Epithelial cell of esophagus (primary cell): ENCODE measurements at regions not wholly inside any gene's neighbourhood (a gene's known extent, or its start where the extent isn't known, plus 50 kb on each side); places are given as distances from the start of the nearest gene placed in this dataset.

Source experiments
- DNase-seq: peaks from one replicate; pipeline ENCODE4 v3.0.0; 2010; ENCODE audit warnings: low read depth
- H3K4me3 ChIP-seq: 2 replicates; pipeline ENCODE4 v1.5.1; 2011; ENCODE audit warnings: mild to moderate bottlenecking, low read length, control low read depth
- CTCF ChIP-seq: IDR thresholded peaks from 2 replicates; pipeline ENCODE4 v1.5.1; 2011; ENCODE audit warnings: low read depth, mild to moderate bottlenecking, low read length, control low read depth, inconsistent platforms; ENCODE audit not compliant: insufficient read depth; ENCODE audit errors: missing control alignments

GRCh38 chr11:28735511-28735910 is 627.3 kb downstream of the METTL15 start:
- no peak for TF ChIP-seq CTCF
- no peak overlapping the region for H3K4me3 ChIP-seq
- no peak for DNase-seq

- no peak overlapping the region for H3K4me3 ChIP-seq
- TF ChIP-seq CTCF: no peak
Observed at GRCh38 chr11:28730889-28731288, 622.7 kb downstream of the METTL15 start.

GRCh38 chr11:28730336-28730735 is 622.1 kb downstream of the METTL15 start:
- TF ChIP-seq CTCF: no peak
- DNase-seq: peak; percentile 74
- no peak overlapping the region for H3K4me3 ChIP-seq

More at GRCh38 chr11:28730889-28731288, 622.7 kb downstream of the METTL15 start:
- no peak for DNase-seq

- TF ChIP-seq CTCF: no peak
- no peak for DNase-seq
- no peak overlapping the region for H3K4me3 ChIP-seq
Observed at GRCh38 chr11:28729339-28729738, 621.2 kb downstream of the METTL15 start.

- no peak overlapping the region for H3K4me3 ChIP-seq
- no peak for TF ChIP-seq CTCF
- DNase-seq: no peak
Observed at GRCh38 chr11:28728666-28729065, 620.5 kb downstream of the METTL15 start.

- no peak for DNase-seq
- no peak for TF ChIP-seq CTCF
- H3K4me3 ChIP-seq: no peak overlapping the region
Observed at GRCh38 chr11:28727254-28727653, 619.1 kb downstream of the METTL15 start.

GRCh38 chr11:28726432-28726831 is 618.2 kb downstream of the METTL15 start:
- no peak for TF ChIP-seq CTCF
- no peak overlapping the region for H3K4me3 ChIP-seq
- no peak for DNase-seq
